Activated CD4-positive, alpha-beta T cell treated with anti-CD3 and anti-CD28 coated beads, Interleukin-2, amount 10 ng/mL, durations not matched to agents 24 days and 14 days (primary cell): ENCODE measurements at regions not wholly inside any gene's neighbourhood (a gene's known extent, or its start where the extent isn't known, plus 50 kb on each side); places are given as distances from the start of the nearest gene placed in this dataset.
"Not testable (repeated sequence)": the region's sequence is repeated elsewhere in the genome, so short reads cannot be mapped to it uniquely, and the experiment has no call there.

ENCODE experiments used
- DNase-seq: peaks from one replicate; pipeline ENCODE4 v3.0.0; 2022
- H3K27ac Mint-ChIP-seq: one replicate; pipeline ENCODE4 v1.8.0; 2022; ENCODE audit warnings: mild to moderate bottlenecking, mixed read lengths
- H3K27me3 Mint-ChIP-seq: one replicate; pipeline ENCODE4 v1.8.0; 2022; ENCODE audit warnings: mixed read lengths
- H3K36me3 Mint-ChIP-seq: one replicate; pipeline ENCODE4 v1.8.0; 2022; ENCODE audit warnings: low read depth, mild to moderate bottlenecking, mixed read lengths
- H3K4me1 Mint-ChIP-seq: one replicate; pipeline ENCODE4 v1.8.0; 2021; ENCODE audit warnings: mixed read lengths
- H3K4me3 Mint-ChIP-seq: one replicate; pipeline ENCODE4 v1.8.0; 2022; ENCODE audit warnings: mild to moderate bottlenecking, moderate library complexity, mixed read lengths
- H3K9me3 Mint-ChIP-seq: one replicate; pipeline ENCODE4 v1.8.0; 2021; ENCODE audit warnings: mixed read lengths
- intact Hi-C: fragments of 100-400 bp; cut with micrococcal nuclease; formaldehyde crosslinking; loops from one replicate; pipeline ENCODE4 v1.15.1; 2023

DNA sequence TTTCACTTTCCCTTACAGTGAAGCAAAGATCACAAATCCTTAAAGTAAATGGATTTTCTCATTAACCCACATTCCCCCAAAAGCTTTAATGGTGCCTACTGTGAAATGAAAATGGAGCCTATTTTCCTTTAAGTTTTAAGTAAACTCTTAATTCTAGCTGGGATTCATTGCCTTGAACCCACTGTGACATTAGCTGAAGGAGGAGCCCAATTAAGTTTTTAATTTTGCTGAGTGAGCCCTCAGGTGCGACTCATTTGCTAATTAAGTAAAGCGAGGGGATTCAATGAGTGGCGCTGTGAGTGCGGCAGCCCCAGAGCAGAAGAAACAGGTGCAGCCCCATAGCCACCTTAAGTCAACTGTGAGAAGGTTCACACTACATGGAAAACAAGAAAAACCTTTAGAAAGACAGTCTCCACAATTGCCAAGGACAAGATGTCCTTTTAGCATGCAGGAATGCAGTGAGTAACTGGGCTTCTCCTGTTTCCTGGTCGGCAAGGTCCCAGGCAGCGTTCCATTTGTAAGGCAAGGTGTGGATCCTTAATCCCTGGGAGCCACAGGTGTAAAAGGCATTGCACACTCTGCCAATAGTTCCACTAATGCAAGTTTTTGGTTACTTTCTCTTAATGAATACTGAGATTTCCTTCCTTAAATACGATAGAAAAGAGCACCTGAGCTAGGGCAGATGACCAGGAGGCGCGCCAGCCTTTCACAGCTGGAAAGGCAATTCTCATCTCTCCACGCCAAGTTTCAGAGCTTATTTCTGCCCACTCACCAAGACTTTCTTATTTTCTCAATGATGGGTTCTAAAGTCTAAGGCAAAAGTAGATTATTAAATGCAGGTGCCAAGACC is 87.7 kb downstream of the TMEM18 start:
- intact Hi-C loops, result no loop called here
- Mint-ChIP-seq H3K4me1 (peaks cover 9% of the 10 kb centered on the region), H3K27ac (no peak overlapping the region), H3K36me3 (no peaks in the 10 kb centered on the region), H3K9me3 (no peaks in the 10 kb centered on the region), H3K4me3 (no peak overlapping the region), H3K27me3 (peaks cover 24% of the 10 kb centered on the region)
- DNase-seq, result no peak

GRCh38 chr2:588074-588645 is 89.0 kb downstream of the TMEM18 start:
- Mint-ChIP-seq H3K27me3 (peaks cover 24% of the 10 kb centered on the region), H3K27ac (no peak overlapping the region), H3K9me3 (no peaks in the 10 kb centered on the region), H3K4me1 (peaks cover 9% of the 10 kb centered on the region), H3K36me3 (no peaks in the 10 kb centered on the region), H3K4me3 (no peak overlapping the region)
- DNase-seq, result no peak
- intact Hi-C loops, result no loop called here

- peaks cover 24% of the 10 kb centered on the region for H3K27me3 Mint-ChIP-seq
- no peak overlapping the region for H3K4me3 Mint-ChIP-seq
- DNase-seq, result no peak
- intact Hi-C loops, result no loop called here
- no peaks in the 10 kb centered on the region for H3K9me3 Mint-ChIP-seq
- no peaks in the 10 kb centered on the region for H3K36me3 Mint-ChIP-seq
- H3K4me1 Mint-ChIP-seq, result peaks cover 9% of the 10 kb centered on the region
- H3K27ac Mint-ChIP-seq, result no peak overlapping the region
These were observed 89.9 kb downstream of the TMEM18 start for GRCh38 chr2:587087-587960.

- Mint-ChIP-seq H3K27ac (no peak overlapping the region), H3K27me3 (peaks cover 23% of the 10 kb centered on the region), H3K36me3 (no peaks in the 10 kb centered on the region), H3K9me3 (no peaks in the 10 kb centered on the region), H3K4me1 (peaks cover 9% of the 10 kb centered on the region), H3K4me3 (no peak overlapping the region)
- no peak for DNase-seq
- intact Hi-C loops, result no loop called here
These were observed 90.5 kb downstream of the TMEM18 start for GRCh38 chr2:586641-587076.

GRCh38 chr2:584863-585823 is 92.1 kb downstream of the TMEM18 start:
- Mint-ChIP-seq H3K27ac (peak overlapping the region; percentile 18), H3K9me3 (no peaks in the 10 kb centered on the region), H3K27me3 (peaks cover 21% of the 10 kb centered on the region), H3K36me3 (no peaks in the 10 kb centered on the region), H3K4me1 (peaks cover 9% of the 10 kb centered on the region), H3K4me3 (peak overlapping the region; percentile 65)
- intact Hi-C loops, result no loop called here
- DNase-seq, result peak; percentile 81

GRCh38 chr2:583666-584065 is 93.5 kb downstream of the TMEM18 start:
- intact Hi-C loops, result no loop called here

DNA sequence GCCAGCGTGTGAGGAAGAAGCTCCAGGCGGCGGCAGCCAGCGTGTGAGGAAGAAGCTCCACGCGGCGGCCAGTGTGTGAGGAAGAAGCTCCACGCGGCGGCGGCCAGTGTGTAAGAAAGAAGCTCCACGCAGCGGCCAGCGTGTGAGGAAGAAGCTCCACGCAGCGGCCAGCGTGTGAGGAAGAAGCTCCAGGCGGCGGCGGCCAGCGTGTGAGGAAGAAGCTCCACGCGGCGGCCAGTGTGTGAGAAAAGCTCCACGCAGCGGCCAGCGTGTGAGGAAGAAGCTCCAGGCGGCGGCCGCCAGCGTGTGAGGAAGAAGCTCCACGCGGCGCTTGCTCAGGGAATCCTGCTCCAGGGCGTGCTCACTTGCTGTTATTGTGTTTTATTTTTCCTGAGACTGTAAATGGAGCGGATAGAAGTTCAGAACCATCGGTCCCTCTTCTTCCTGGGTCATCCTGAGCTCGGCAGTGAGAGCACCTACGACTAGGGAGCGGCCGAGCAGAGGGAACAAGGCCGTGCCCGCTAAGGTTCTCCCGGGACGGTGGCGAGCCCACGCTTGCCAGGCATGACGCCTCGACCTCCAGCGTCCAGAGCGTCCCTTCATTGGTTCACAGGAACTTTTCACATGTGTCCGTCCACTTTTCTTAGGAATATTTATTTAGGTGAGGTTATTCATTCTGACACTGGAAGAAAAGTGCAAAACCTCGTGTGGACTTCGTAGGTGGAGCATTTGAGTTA is 94.2 kb downstream of the TMEM18 start:
- intact Hi-C loops, result no loop called here
- no peak for DNase-seq
- no peak overlapping the region for H3K27ac Mint-ChIP-seq
- H3K36me3 Mint-ChIP-seq, result no peaks in the 10 kb centered on the region
- H3K4me3 Mint-ChIP-seq, result no peak overlapping the region
- H3K27me3 Mint-ChIP-seq, result peaks cover 18% of the 10 kb centered on the region
- no peaks in the 10 kb centered on the region for H3K9me3 Mint-ChIP-seq
- peaks cover 9% of the 10 kb centered on the region for H3K4me1 Mint-ChIP-seq

More at GRCh38 chr2:583666-584065, 93.5 kb downstream of the TMEM18 start:
- no peak for DNase-seq
- no peaks in the 10 kb centered on the region for H3K9me3 Mint-ChIP-seq
- peaks cover 9% of the 10 kb centered on the region for H3K4me1 Mint-ChIP-seq
- no peaks in the 10 kb centered on the region for H3K36me3 Mint-ChIP-seq
- no peak overlapping the region for H3K4me3 Mint-ChIP-seq
- no peak overlapping the region for H3K27ac Mint-ChIP-seq
- peaks cover 15% of the 10 kb centered on the region for H3K27me3 Mint-ChIP-seq

- H3K4me3 Mint-ChIP-seq, H3K4me1 Mint-ChIP-seq, DNase-seq, intact Hi-C loops, H3K9me3 Mint-ChIP-seq, H3K27ac Mint-ChIP-seq, H3K36me3 Mint-ChIP-seq: not testable (repeated sequence)
- peaks cover 18% of the 10 kb centered on the region for H3K27me3 Mint-ChIP-seq
These were observed 94.9 kb downstream of the TMEM18 start for GRCh38 chr2:582289-582688.

- DNase-seq, result no peak
- no peak overlapping the region for H3K4me3 Mint-ChIP-seq
- peaks cover 1% of the 10 kb centered on the region for H3K36me3 Mint-ChIP-seq
- peaks cover 3% of the 10 kb centered on the region for H3K4me1 Mint-ChIP-seq
- H3K27ac Mint-ChIP-seq, result no peak overlapping the region
- intact Hi-C loops, result no loop called here
- peaks cover 3% of the 10 kb centered on the region for H3K9me3 Mint-ChIP-seq
- H3K27me3 Mint-ChIP-seq, result peaks cover 9% of the 10 kb centered on the region
These were observed 97.2 kb downstream of the TMEM18 start for GRCh38 chr2:579961-580360.

DNA sequence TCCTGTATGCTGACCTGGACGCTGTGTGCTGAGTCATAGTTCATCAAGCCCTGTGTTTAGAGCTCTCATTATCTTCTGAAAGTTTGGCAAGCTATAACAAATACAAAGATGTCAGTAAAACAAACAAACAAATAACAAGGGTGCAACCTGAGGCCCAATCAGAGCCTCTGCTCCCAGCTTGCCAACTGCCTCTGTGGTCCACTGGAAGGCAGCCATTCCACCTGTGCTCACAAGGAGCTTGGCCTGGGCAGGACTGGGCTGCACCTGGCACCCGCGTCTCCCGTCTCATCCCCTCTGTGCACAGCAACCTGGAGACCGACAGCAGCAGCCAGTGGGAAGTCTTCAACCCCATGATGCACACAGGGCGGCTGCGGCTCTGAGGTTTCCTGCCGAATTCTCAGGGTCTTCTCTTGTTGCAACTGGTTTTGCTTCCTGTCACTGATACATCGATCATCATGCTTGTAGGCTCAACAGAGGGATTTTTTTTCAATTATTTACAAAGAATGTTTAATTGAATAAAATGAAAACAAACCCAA is 97.8 kb downstream of the TMEM18 start:
- Mint-ChIP-seq H3K9me3 (peaks cover 3% of the 10 kb centered on the region), H3K4me3 (no peak overlapping the region), H3K36me3 (peaks cover 1% of the 10 kb centered on the region), H3K27me3 (peaks cover 9% of the 10 kb centered on the region), H3K27ac (no peak overlapping the region), H3K4me1 (no peaks in the 10 kb centered on the region)
- DNase-seq, result no peak
- intact Hi-C loops, result no loop called here

GRCh38 chr2:576292-576691 is 100.9 kb downstream of the TMEM18 start:
- intact Hi-C loops, result no loop called here
- Mint-ChIP-seq H3K27me3 (peaks cover 22% of the 10 kb centered on the region), H3K4me3 (no peak overlapping the region), H3K4me1 (no peaks in the 10 kb centered on the region), H3K9me3 (peaks cover 10% of the 10 kb centered on the region), H3K36me3 (peaks cover 1% of the 10 kb centered on the region), H3K27ac (no peak overlapping the region)
- no peak for DNase-seq

DNA sequence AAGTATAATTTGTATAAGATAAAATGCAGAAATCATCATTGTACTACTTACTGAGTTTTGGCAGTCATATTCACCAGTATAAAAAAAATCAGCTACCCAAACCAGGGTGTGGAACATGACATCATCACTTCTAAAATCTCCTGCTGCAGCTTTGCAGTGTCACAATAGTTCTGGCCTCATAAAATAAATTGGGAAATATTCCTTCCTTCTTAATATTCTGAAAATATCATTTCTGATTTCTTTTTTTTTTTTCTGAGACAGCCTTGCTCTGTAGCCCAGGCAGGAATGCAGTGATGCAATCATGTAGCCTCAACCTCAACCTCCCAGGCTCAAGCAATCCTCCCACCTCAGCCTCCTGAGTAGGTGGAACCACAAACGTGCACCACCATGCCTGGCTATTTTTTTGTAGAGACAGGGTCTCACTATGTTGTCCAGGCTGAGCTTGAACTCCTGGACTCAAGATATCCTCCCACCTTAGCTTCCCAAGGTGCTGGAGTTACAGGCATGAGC is 101.4 kb downstream of the TMEM18 start:
- peaks cover 18% of the 10 kb centered on the region for H3K27me3 Mint-ChIP-seq
- H3K36me3 Mint-ChIP-seq, result peaks cover 1% of the 10 kb centered on the region
- intact Hi-C loops, result no loop called here
- H3K4me1 Mint-ChIP-seq, result no peaks in the 10 kb centered on the region
- H3K9me3 Mint-ChIP-seq, result peaks cover 10% of the 10 kb centered on the region
- DNase-seq, result no peak
- H3K4me3 Mint-ChIP-seq, result no peak overlapping the region
- H3K27ac Mint-ChIP-seq, result no peak overlapping the region
